ENCODE measurements at regions not wholly inside any gene's neighbourhood (a gene's known extent, or its start where the extent isn't known, plus 50 kb on each side); places are given as distances from the start of the nearest gene placed in this dataset.

GRCh38 chr1:195768936-195769335 lies 839.3 kb downstream of the KCNT2 start:
- no peak for TF ChIP-seq NR3C1 (IDR thresholded peaks at IDR 0.05)
- no peak for TF ChIP-seq EP300 (IDR thresholded peaks at IDR 0.05)
- TF ChIP-seq, protein P1, sequence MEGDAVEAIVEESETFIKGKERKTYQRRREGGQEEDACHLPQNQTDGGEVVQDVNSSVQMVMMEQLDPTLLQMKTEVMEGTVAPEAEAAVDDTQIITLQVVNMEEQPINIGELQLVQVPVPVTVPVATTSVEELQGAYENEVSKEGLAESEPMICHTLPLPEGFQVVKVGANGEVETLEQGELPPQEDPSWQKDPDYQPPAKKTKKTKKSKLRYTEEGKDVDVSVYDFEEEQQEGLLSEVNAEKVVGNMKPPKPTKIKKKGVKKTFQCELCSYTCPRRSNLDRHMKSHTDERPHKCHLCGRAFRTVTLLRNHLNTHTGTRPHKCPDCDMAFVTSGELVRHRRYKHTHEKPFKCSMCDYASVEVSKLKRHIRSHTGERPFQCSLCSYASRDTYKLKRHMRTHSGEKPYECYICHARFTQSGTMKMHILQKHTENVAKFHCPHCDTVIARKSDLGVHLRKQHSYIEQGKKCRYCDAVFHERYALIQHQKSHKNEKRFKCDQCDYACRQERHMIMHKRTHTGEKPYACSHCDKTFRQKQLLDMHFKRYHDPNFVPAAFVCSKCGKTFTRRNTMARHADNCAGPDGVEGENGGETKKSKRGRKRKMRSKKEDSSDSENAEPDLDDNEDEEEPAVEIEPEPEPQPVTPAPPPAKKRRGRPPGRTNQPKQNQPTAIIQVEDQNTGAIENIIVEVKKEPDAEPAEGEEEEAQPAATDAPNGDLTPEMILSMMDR (IDR thresholded peaks at IDR 0.05) = no peak
- no peak for TF ChIP-seq POLR2A (IDR thresholded peaks at IDR 0.05; ENCODE audit: low read length)
- no peak for TF ChIP-seq NPAS2 (CRISPR knock-in tag; IDR thresholded peaks at IDR 0.05; ENCODE audit: borderline replicate concordance)
- no peak for TF ChIP-seq HMGXB4 (CRISPR knock-in tag; IDR thresholded peaks at IDR 0.05; ENCODE audit: borderline replicate concordance)
- TF ChIP-seq POLR2AphosphoS2 (conservative IDR thresholded peaks at IDR 0.05; ENCODE audit: low read length) = no peak
- no peak for TF ChIP-seq SMC3 (IDR thresholded peaks at IDR 0.05)

All from A549 (cell line).